NCI-H2029 treated with DMSO at 0.1 percent for 48 hours (cell line): ENCODE measurements at regions not wholly inside any gene's neighbourhood (a gene's known extent, or its start where the extent isn't known, plus 50 kb on each side); places are given as distances from the start of the nearest gene placed in this dataset.
"Not testable (repeated sequence)": the region's sequence is repeated elsewhere in the genome, so short reads cannot be mapped to it uniquely, and the experiment has no call there.

Experiments
- DNase-seq: peaks from one replicate; lab custom pipeline; 2025; lab: John Stamatoyannopoulos, UW

GRCh38 chr3:35291471-35292236 is 347.7 kb upstream of the ARPP21 start:
- no peak for DNase-seq

GRCh38 chr3:35292568-35292967 is 346.8 kb upstream of the ARPP21 start:
- DNase-seq: no peak

DNA sequence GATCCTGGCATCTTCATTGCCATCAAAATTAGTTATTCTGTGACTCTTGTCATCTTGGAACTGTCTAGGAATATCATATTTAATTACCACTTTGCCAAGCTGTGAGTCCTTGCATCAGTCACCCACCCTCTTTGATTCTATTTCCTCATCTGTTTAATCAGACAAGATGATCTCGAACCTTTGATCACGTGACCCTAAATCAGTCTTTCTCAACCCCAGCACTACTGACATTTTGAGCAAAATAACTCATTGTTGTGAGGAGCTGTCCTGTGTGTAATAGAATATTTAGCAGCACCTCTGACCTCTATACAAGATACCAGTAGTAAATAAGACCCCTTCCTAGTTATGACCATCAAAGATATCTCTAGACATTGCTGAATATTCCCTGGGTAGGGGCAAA is 343.4 kb upstream of the ARPP21 start:
- DNase-seq: no peak

DNA sequence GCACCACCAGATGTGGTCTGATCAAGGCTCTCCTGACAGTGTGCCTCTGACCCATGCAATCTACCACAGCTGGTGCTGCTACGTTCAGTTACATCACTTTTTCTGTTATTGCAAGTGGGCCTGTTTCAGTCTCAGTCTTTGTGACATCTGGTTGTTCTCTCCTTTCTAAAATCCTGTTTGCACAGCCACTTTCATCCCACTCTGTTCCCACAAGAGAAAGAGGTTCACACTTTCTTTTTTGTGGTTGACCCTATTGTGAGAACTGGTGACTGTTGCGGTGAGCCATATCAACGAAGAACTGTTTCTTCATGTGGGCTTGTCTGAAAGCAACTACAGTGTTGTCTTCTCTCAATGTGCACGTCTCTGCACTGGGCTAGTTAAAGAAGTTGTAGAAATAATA is 342.8 kb upstream of the ARPP21 start:
- DNase-seq: no peak

- not testable (repeated sequence) for DNase-seq
Observed at GRCh38 chr3:35296944-35297343, 342.4 kb upstream of the ARPP21 start.

DNA sequence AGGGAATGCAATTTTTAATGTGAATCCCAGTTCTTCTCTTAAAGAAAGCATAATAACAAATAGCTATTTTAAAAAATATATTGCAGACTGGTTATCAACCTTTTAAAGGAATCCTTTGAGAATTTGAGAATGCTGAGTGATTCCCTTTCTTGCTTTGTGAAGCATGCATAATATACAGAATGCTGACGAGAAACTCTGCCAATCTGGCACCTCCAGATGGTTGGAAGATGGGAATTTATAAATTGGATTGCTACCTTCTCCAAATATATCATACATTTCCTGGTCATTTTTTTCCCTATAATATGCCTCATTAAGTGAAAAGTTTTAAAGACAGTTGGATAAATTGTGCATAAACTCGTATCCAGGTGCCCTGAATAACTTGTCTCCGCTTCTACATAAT is 333.9 kb upstream of the ARPP21 start:
- DNase-seq: no peak

GRCh38 chr3:35307296-35307695 is 332.0 kb upstream of the ARPP21 start:
- no peak for DNase-seq

- not testable (repeated sequence) for DNase-seq
Observed at GRCh38 chr3:35316841-35317240, 322.5 kb upstream of the ARPP21 start.

DNA sequence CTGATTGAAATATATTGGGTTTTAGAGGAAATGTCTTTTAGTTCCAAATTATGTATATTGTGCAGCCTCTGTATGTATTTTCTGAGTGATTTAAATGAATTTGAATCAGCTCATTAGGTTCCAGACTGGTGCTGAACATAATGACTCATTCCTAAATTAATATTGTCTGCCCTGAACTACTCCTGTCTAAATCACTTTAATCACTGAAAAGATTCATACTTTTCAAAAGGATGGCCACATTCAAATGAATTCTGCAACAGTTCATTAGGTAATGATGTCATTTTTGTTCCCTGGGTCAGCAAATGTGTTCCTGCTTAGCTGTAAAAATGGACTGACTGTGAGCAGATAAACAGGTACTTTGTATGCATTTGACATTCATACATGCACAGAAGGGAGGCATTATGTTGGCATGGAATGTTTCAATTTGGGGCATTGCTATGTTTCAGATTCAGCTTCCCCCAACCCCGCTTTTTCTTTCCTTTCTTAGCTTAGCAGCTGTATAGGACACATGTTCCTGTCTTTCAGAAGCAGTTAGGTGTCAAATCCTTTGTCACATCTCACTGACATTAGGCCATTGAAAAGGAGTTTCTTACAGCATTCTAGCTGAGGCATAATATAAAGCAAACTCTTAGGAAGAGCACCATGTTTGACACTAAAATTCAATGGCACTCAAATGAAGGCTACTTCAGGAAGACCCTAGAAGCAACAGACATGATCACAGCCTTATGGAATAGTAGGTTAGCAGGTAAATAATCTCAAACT is 318.5 kb upstream of the ARPP21 start:
- DNase-seq: no peak

- DNase-seq: no peak
Observed at GRCh38 chr3:35322070-35322469, 317.3 kb upstream of the ARPP21 start.

DNA sequence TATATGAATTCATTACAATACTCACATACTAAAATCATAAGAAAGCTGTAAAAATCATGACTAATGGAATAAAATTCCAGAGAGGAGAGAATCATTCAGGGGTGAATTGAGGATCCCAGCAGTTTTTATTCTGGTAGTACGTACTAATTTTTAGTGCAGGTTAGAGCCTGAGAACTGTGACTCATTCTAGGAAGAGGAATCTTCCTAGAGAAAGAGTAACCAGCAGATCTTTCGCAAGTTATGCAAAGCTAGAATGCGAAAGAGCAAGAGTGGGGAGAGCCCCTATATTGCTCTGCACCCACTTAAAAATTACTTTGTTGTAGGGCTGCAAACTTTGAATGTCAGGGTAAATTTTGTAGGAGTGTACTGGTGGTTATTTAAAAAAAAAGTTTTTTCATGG is 303.6 kb upstream of the ARPP21 start:
- no peak for DNase-seq

- DNase-seq: no peak
Observed at GRCh38 chr3:35336601-35337000, 302.7 kb upstream of the ARPP21 start.

DNA sequence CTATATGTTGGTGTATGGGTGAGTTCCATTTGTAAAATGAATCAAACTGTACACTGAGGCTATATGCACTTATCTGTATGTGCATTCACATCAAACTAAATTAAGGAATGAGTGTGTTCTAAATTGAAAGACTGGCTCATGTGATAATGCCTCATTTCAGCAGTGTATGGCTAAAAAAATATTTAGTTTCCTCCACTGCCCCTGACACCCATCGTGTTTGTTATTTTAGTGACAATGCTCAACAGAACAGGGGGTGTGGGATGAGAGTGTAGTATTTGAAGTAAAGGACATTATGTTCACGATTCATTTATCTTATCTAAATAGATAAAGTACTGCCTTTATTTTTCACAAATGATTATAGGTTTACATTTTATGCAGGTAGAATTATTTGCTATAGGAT is 301.1 kb upstream of the ARPP21 start:
- no peak for DNase-seq

GRCh38 chr3:35380196-35380595 is 259.1 kb upstream of the ARPP21 start:
- no peak for DNase-seq

DNA sequence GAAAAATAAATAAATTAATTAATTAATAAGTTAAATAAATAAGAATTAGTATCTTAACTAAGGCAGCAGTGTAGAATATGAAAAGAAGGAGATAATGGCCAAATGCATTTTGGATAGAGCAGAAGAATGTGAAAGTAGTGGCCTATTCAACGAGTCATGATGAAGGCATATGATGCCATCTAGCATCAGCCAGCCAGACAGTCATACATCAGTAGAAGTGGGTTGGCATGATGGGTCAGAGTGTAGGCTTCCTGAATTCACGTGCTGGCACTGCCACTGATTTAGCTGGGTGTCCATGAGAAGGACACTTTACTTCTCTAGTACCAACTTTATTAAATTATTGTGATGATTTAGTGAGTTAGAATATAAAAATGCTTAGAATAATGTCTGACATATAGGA is 256.1 kb upstream of the ARPP21 start:
- DNase-seq: no peak

DNA sequence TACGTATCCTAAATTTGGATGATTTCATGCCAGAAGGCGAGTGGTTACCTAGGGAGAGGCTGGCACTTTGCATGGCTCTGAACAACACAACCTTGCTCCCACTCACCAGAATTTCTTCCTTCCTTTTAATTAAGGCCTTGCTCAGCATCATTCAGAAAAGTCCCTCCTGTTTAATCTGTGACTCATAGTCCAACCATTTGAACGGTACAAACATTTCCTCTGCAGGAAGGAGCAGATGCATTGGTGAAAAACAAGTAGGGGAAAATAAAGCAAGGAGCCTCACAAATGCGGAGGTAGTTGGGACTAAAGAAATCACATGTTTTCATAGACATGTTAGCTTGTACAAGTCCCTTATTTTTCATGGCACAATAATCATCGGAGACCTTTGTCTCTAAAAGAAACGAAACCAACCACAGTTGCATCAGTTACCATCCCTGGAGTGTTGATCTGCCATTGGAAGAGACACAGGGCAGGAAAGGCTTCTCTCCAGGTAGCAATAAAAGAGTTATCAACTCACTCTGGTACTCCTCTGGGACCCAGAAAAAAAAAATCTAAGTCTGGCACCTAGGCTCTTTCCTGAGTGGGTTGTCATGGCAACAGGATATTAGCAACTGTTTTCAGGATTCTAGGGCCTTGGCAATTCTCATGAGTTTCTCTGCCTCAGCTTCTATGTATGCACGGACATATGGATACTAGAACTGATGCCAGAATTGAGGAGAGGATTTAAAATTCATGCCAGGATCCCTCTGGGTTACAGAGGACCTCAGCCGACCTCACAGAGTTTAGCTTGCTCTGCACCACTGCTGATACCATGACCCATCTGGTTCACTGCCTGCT is 255.4 kb upstream of the ARPP21 start:
- no peak for DNase-seq

DNA sequence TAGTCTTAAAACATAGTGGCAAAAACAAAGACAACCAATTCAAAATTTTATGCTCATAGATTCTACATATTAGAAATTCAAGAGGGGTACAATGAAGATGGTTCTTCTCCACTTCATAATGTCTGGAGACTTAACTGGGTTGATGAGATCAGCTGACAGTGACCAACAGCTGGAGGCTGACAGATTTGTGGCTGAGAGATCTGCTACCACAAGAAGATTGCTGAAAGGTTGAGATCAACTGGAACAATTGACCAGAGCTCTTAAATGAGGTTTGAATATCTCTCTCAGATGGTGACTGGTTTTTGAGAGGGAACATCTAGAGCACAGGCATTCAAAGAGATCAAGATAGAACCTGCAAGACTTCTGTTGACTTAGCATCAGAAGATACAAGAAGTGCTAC is 254.1 kb upstream of the ARPP21 start:
- no peak for DNase-seq

- no peak for DNase-seq
Observed at GRCh38 chr3:35389907-35390306, 249.4 kb upstream of the ARPP21 start.

DNA sequence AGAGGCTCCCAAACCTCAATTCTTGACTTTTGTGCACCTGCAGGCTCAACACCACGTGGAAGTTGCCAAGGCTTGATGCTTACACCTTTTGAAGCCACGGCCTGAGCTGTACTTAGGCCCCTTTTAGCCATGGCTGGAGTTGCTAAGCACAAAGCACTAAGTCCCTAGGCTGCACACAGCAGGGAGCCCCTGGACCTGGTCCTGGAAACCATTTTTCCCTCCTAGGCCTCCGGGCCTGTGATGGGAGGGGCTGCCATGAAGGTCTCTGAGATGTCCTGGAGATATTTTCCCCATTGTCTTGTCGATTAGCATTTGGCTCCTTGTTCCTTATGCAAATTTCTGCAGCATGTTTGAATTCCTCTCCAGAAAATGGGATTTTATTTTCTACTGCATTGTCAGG is 247.1 kb upstream of the ARPP21 start:
- DNase-seq: no peak

DNA sequence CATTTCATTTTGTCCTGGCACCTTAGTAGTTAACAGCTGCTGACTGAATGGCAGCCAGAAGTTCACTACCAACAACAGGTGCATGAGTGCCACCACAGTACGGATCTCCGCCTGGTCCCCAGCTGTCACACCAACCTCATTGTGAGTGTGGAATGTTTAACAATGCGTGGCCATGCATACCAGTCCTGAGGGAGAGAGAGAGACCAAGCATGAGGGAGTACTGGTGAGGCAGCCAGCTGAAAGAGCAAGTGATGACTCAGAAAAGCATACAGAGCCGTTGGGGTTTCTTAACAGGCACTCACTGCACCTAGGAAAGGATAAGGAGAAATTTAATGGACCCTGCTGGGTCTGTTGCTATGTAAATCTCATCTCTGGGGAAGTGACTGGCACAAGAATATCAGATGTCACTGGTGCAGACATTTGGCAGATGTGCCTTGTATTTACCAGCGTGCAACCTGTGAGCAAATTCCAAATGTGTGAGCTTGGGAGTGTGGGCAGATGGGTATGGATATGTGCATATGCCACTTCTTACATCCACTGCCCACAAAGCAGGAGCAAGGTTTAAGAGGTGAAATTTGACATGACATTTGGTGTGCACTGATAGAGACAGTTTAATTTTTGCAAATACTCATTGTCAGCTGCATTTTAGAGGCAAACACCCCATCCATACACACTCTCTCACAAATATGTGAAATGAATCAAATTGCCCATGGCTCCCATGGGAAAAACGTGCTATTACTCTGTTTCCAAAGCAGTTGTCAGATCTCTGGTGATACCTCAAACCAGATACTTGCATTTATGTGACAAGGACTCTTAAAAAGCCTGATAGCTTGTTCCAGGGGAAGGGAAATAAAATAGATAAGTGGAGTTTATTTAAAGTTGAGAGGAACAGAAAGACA is 245.2 kb upstream of the ARPP21 start:
- no peak for DNase-seq

DNA sequence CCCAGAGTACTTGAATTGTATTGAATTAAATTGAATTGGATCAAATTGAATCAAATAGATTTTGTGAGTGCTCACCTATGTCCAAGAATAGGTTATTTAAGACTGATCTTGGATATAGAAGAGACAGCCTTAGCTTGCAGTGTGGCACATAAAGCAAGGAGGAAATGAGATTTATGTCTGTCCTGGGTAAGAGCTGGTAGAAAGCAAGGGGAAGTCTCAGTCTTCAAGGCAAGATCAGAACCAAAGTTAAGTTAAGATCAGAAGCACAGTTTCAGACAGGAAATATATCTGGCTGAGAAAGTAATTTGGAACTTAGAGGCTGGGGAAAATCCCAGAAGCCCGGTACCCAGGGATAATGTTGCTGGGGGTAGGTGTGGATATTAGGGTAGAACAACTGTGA is 244.4 kb upstream of the ARPP21 start:
- DNase-seq: no peak

DNA sequence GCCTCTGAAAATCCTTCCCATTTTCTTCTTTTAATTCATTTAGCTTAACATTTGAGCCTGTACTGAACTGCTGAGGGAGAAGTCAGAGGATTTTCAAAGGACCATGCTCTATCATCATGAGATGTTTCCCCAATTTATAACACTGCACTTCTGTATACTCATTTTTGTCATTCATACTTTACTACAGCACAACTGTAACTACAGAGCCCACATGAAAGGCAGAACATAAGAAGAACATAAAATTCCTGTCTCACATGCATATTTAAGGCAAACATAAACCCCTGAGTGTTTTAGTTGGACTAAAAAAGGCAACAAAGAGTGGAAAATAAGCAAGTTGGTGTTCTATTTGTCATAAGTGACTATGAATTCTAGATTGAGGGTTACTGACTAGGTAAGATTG is 237.7 kb upstream of the ARPP21 start:
- DNase-seq: no peak
